ENCODE measurements at regions not wholly inside any gene's neighbourhood (a gene's known extent, or its start where the extent isn't known, plus 50 kb on each side); places are given as distances from the start of the nearest gene placed in this dataset.

- Mint-ChIP-seq H3K4me1 (no peaks in the 10 kb centered on the region), H3K27ac (ENCODE audit: unreplicated experiment) (no peak overlapping the region), H3K27me3 (ENCODE audit: low read depth) (no peaks in the 10 kb centered on the region), H3K4me3 (no peak overlapping the region), H3K9me3 (no peaks in the 10 kb centered on the region), H3K36me3 (ENCODE audit: low read depth) (no peaks in the 10 kb centered on the region)
- TF ChIP-seq, protein P1, sequence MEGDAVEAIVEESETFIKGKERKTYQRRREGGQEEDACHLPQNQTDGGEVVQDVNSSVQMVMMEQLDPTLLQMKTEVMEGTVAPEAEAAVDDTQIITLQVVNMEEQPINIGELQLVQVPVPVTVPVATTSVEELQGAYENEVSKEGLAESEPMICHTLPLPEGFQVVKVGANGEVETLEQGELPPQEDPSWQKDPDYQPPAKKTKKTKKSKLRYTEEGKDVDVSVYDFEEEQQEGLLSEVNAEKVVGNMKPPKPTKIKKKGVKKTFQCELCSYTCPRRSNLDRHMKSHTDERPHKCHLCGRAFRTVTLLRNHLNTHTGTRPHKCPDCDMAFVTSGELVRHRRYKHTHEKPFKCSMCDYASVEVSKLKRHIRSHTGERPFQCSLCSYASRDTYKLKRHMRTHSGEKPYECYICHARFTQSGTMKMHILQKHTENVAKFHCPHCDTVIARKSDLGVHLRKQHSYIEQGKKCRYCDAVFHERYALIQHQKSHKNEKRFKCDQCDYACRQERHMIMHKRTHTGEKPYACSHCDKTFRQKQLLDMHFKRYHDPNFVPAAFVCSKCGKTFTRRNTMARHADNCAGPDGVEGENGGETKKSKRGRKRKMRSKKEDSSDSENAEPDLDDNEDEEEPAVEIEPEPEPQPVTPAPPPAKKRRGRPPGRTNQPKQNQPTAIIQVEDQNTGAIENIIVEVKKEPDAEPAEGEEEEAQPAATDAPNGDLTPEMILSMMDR (conservative IDR thresholded peaks at IDR 0.05): no peak
- no peak for DNase-seq (ENCODE audit: low read depth, low spot score)
Observed at GRCh38 chr4:57548856-57549255, 438.7 kb upstream of the IGFBP7 start.

DNA sequence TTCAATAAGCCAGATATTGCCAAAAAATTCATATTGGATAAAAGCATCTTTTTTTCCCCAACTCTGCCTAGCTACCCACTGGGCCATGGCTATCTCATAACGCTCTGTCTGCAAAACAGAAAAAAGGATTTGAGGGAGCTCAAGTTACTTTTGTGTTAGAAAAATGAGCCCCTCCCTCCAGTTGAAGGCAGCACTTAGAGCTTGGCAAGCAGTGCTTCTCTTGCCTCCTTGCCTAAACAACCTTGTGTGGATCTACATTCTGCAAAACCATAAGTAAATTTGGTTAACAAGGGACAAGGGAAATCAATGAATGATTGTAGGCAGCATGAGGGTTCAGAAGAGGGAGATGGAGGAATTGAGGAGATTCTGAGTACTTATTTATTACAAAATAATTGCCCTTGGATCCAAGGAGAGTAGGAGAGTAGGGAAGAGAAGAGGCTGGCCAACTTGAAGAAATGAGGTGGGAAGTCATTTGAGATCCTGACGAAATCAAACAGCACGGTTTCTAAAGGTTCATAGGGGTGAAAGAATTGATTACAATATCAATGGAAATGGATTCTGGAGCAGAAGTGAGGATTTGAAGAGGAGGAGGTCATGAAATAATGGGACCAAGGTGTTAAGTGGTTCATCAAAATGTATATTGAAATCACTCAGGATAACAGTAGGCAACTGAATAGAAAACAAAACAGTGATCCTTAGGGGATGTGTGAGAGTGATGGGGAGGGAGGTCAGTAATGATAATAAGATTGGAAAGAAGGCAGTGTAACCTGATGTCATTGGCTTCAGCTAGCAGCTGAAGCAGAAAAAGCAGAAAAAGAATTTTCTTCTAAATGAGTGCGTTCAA, 434.8 kb upstream of the IGFBP7 start:
- no peak for DNase-seq (ENCODE audit: low read depth, low spot score)
- no peaks in the 10 kb centered on the region for H3K36me3 Mint-ChIP-seq (ENCODE audit: low read depth)
- no peak overlapping the region for H3K27ac Mint-ChIP-seq (ENCODE audit: unreplicated experiment)
- H3K4me3 Mint-ChIP-seq: no peak overlapping the region
- no peaks in the 10 kb centered on the region for H3K9me3 Mint-ChIP-seq
- TF ChIP-seq, protein P1 (conservative IDR thresholded peaks at IDR 0.05): no peak
- H3K27me3 Mint-ChIP-seq (ENCODE audit: low read depth): no peaks in the 10 kb centered on the region
- H3K4me1 Mint-ChIP-seq: no peaks in the 10 kb centered on the region

- no peaks in the 10 kb centered on the region for H3K27me3 Mint-ChIP-seq (ENCODE audit: low read depth)
- H3K4me1 Mint-ChIP-seq: no peaks in the 10 kb centered on the region
- DNase-seq (ENCODE audit: low read depth, low spot score): no peak
- no peaks in the 10 kb centered on the region for H3K36me3 Mint-ChIP-seq (ENCODE audit: low read depth)
- TF ChIP-seq, protein P1 (conservative IDR thresholded peaks at IDR 0.05): no peak
- H3K4me3 Mint-ChIP-seq: no peak overlapping the region
- peaks cover 3% of the 10 kb centered on the region for H3K9me3 Mint-ChIP-seq
- H3K27ac Mint-ChIP-seq (ENCODE audit: unreplicated experiment): no peak overlapping the region
Observed at GRCh38 chr4:57504797-57505530, 394.8 kb upstream of the IGFBP7 start.

- H3K27ac Mint-ChIP-seq (ENCODE audit: unreplicated experiment): no peak overlapping the region
- H3K9me3 Mint-ChIP-seq: peaks cover 3% of the 10 kb centered on the region
- H3K36me3 Mint-ChIP-seq (ENCODE audit: low read depth): no peaks in the 10 kb centered on the region
- H3K27me3 Mint-ChIP-seq (ENCODE audit: low read depth): no peaks in the 10 kb centered on the region
- TF ChIP-seq, protein P1 (conservative IDR thresholded peaks at IDR 0.05): no peak
- no peaks in the 10 kb centered on the region for H3K4me1 Mint-ChIP-seq
- DNase-seq (ENCODE audit: low read depth, low spot score): no peak
- no peak overlapping the region for H3K4me3 Mint-ChIP-seq
Observed at GRCh38 chr4:57504139-57504538, 394.0 kb upstream of the IGFBP7 start.

DNA sequence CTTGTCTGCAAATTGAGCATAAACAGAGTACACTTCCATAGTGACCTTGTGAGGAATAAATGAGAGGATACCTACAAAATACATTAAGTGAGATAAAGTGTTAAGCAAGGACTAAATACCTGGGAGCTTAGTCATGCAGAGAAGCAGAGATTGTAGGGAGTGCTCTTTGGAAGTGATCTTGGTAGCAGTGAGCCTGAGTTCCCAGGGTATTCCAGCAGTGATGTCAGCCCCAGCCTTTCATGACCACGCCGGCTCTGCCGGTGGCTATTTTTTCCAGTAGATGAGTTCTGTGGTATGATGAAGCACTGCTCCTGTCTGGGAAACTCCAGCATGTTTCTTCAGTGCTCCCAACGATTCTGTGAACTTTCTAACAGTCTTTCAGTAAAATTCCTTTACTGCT, 391.5 kb upstream of the IGFBP7 start:
- H3K27ac Mint-ChIP-seq (ENCODE audit: unreplicated experiment): no peak overlapping the region
- TF ChIP-seq, protein P1 (conservative IDR thresholded peaks at IDR 0.05): no peak
- H3K36me3 Mint-ChIP-seq (ENCODE audit: low read depth): no peaks in the 10 kb centered on the region
- no peak for DNase-seq (ENCODE audit: low read depth, low spot score)
- peaks cover 16% of the 10 kb centered on the region for H3K4me1 Mint-ChIP-seq
- no peak overlapping the region for H3K4me3 Mint-ChIP-seq
- no peaks in the 10 kb centered on the region for H3K27me3 Mint-ChIP-seq (ENCODE audit: low read depth)
- H3K9me3 Mint-ChIP-seq: peaks cover 5% of the 10 kb centered on the region

Measured in neural crest cell (in vitro differentiated cells).